Osteoblast (primary cell): ENCODE measurements at regions not wholly inside any gene's neighbourhood (a gene's known extent, or its start where the extent isn't known, plus 50 kb on each side); places are given as distances from the start of the nearest gene placed in this dataset.

ENCODE experiments used
- DNase-seq: peaks from one replicate; pipeline ENCODE4 v3.0.0; 2011; ENCODE audit warnings: low spot score, mixed read lengths; ENCODE audit not compliant: insufficient read length; ENCODE audit errors: missing footprints
- H2AFZ ChIP-seq: 2 replicates; pipeline ENCODE4 v1.6.0; 2011; ENCODE audit warnings: mild to moderate bottlenecking, low read length
- H3K27ac ChIP-seq: 2 replicates; pipeline ENCODE4 v1.5.1; 2011; ENCODE audit warnings: mild to moderate bottlenecking, low read depth, low read length, moderate library complexity
- H3K27me3 ChIP-seq: 2 replicates; pipeline ENCODE4 v1.6.0; 2012; ENCODE audit warnings: mild to moderate bottlenecking, control low read depth, inconsistent platforms, low read length, moderate library complexity; ENCODE audit not compliant: insufficient read depth
- H3K36me3 ChIP-seq: 2 replicates; pipeline ENCODE4 v1.5.1; 2011; ENCODE audit warnings: mild to moderate bottlenecking, low read length, control low read depth, moderate library complexity; ENCODE audit not compliant: insufficient read depth
- H3K4me1 ChIP-seq: 2 replicates; pipeline ENCODE4 v1.5.1; 2011; ENCODE audit warnings: mild to moderate bottlenecking, low read length, control low read depth, moderate library complexity; ENCODE audit not compliant: insufficient read depth
- H3K4me2 ChIP-seq: 2 replicates; pipeline ENCODE4 v1.6.0; 2011; ENCODE audit warnings: mild to moderate bottlenecking, low read length; ENCODE audit not compliant: insufficient read depth
- H3K4me3 ChIP-seq: fragments of 200-600 bp; sonication (generic); 3 replicates; pipeline ENCODE4 v1.5.1; 2012; ENCODE audit warnings: mild to moderate bottlenecking, low read length, inconsistent platforms; ENCODE audit not compliant: insufficient read depth
- H3K79me2 ChIP-seq: 2 replicates; pipeline ENCODE4 v1.6.0; 2012; ENCODE audit warnings: mild to moderate bottlenecking, low read length, control low read depth, inconsistent platforms; ENCODE audit not compliant: insufficient read depth
- H3K9me3 ChIP-seq: 2 replicates; pipeline ENCODE4 v1.5.1; 2011; ENCODE audit warnings: low read depth, low read length, control low read depth
- H4K20me1 ChIP-seq: 2 replicates; pipeline ENCODE4 v1.6.0; 2012; ENCODE audit warnings: mild to moderate bottlenecking, low read length, control low read depth; ENCODE audit not compliant: insufficient read depth
- CTCF ChIP-seq: IDR thresholded peaks from 2 replicates; pipeline ENCODE4 v1.5.1; 2011; ENCODE audit warnings: mild to moderate bottlenecking, low read depth, low read length, moderate library complexity; ENCODE audit errors: extremely low read depth

- Histone ChIP-seq H4K20me1 (no peaks in the 10 kb centered on the region), H3K27ac (no peak overlapping the region), H3K27me3 (no peaks in the 10 kb centered on the region), H3K79me2 (no peaks in the 10 kb centered on the region), H3K4me3 (no peak overlapping the region), H3K36me3 (no peaks in the 10 kb centered on the region), H3K4me1 (peaks cover 14% of the 10 kb centered on the region), H3K4me2 (no peak overlapping the region), H2AFZ (no peak overlapping the region), H3K9me3 (no peaks in the 10 kb centered on the region)
- TF ChIP-seq CTCF: no peak
- DNase-seq: no peak
These were observed 86.3 kb downstream of the MAIP1 start for GRCh38 chr2:200041639-200042038.

GRCh38 chr2:200042102-200042735 is 86.8 kb downstream of the MAIP1 start:
- Histone ChIP-seq H3K4me1 (peaks cover 14% of the 10 kb centered on the region), H3K79me2 (no peaks in the 10 kb centered on the region), H2AFZ (no peak overlapping the region), H3K36me3 (no peaks in the 10 kb centered on the region), H3K4me2 (no peak overlapping the region), H3K27me3 (no peaks in the 10 kb centered on the region), H4K20me1 (no peaks in the 10 kb centered on the region), H3K4me3 (no peak overlapping the region), H3K9me3 (no peaks in the 10 kb centered on the region), H3K27ac (peak overlapping the region; percentile 52)
- no peak for TF ChIP-seq CTCF
- DNase-seq: no peak

- no peaks in the 10 kb centered on the region for H3K9me3 ChIP-seq
- H3K4me1 ChIP-seq: peaks cover 14% of the 10 kb centered on the region
- no peak for TF ChIP-seq CTCF
- H3K79me2 ChIP-seq: no peaks in the 10 kb centered on the region
- no peaks in the 10 kb centered on the region for H3K27me3 ChIP-seq
- no peaks in the 10 kb centered on the region for H4K20me1 ChIP-seq
- H3K4me3 ChIP-seq: no peak overlapping the region
- DNase-seq: no peak
- H2AFZ ChIP-seq: no peak overlapping the region
- H3K36me3 ChIP-seq: no peaks in the 10 kb centered on the region
- H3K4me2 ChIP-seq: no peak overlapping the region
- peak overlapping the region; percentile 52 for H3K27ac ChIP-seq
These were observed 87.6 kb downstream of the MAIP1 start for GRCh38 chr2:200042944-200043343.

GRCh38 chr2:200044453-200044852 is 89.1 kb downstream of the MAIP1 start:
- Histone ChIP-seq H3K27me3 (no peaks in the 10 kb centered on the region), H2AFZ (no peak overlapping the region), H3K9me3 (no peaks in the 10 kb centered on the region), H4K20me1 (no peaks in the 10 kb centered on the region), H3K4me1 (peaks cover 14% of the 10 kb centered on the region), H3K27ac (no peak overlapping the region), H3K4me3 (no peak overlapping the region), H3K79me2 (no peaks in the 10 kb centered on the region), H3K4me2 (no peak overlapping the region), H3K36me3 (no peaks in the 10 kb centered on the region)
- no peak for DNase-seq
- no peak for TF ChIP-seq CTCF
